HepG2 (cell line): ENCODE measurements at regions not wholly inside any gene's neighbourhood (a gene's known extent, or its start where the extent isn't known, plus 50 kb on each side); places are given as distances from the start of the nearest gene placed in this dataset.

Source experiments
- ATAC-seq: fragments of 200-7000 bp; cut with Tn5 transposase; 3 replicates; pipeline ENCODE4 v1.9.1; 2020; ENCODE audit warnings: mild to moderate bottlenecking, moderate library complexity
- BruUV-seq: library from RNA; stranded (reverse); fragments of 400-500 nt; replicated peaks from 2 replicates; lab custom pipeline; 2021; lab: Mats Ljungman, UMichigan
- CTCF ChIA-PET: fragments of 300-600 bp; formaldehyde crosslinking; extraction: SDS; loops from one replicate; lab custom pipeline; 2021; ENCODE audit warnings: low total read pairs, inconsistent platforms, low intra/inter-chr PET ratio; lab: Yijun Ruan, JAX
- POLR2A ChIA-PET: fragments of 350-600 bp; sonication (Branson Sonifier 250); formaldehyde crosslinking; loops from one replicate; lab custom pipeline; 2020; ENCODE audit warnings: antibody characterized with exemption, inconsistent platforms; lab: Yijun Ruan, JAX
- DNase-seq: peaks from one replicate; pipeline ENCODE4 v3.0.0-alpha.2; 2015; ENCODE audit warnings: low spot score
- FAIRE-seq: peaks from 3 replicates; lab custom pipeline; 2011; peaks lifted over from hg19 to GRCh38; lab: Jason Lieb, UNC
- H2AFZ ChIP-seq: one replicate; pipeline ENCODE4 v1.6.1; 2011; ENCODE audit warnings: low read length, inconsistent platforms
- H3K27ac ChIP-seq: fragments of 300-600 bp; 3 replicates; pipeline ENCODE4 v1.8.0; 2011; ENCODE audit warnings: mixed run types, mild to moderate bottlenecking, mixed read lengths, low read length, inconsistent platforms; ENCODE audit not compliant: insufficient read depth; ENCODE audit errors: extremely low read length
- H3K27me3 ChIP-seq, 2 experiments: fragments of 200-600 bp in 1 of 2; 2 replicates in 1 of 2; 3 replicates in 1 of 2; pipeline versions ENCODE4 v1.6.0 to v1.8.0; 2011; ENCODE audit warnings: low read length in 2 of 2, mild to moderate bottlenecking in 2 of 2, moderate library complexity in 2 of 2, inconsistent platforms in 1 of 2; ENCODE audit not compliant: insufficient read depth in 2 of 2, control insufficient read depth in 1 of 2
- H3K36me3 ChIP-seq, 2 experiments: fragments of 200-600 bp in 1 of 2; replicated peaks in 1 of 2; 2 replicates in 1 of 2; 3 replicates in 1 of 2; pipeline versions ENCODE4 v1.5.1 to v1.8.0; 2011; ENCODE audit warnings: low read length in 2 of 2, inconsistent platforms in 1 of 2; ENCODE audit not compliant: insufficient read depth in 2 of 2, control insufficient read depth in 1 of 2
- H3K4me1 ChIP-seq: 2 replicates; pipeline ENCODE4 v1.5.1; 2012; ENCODE audit warnings: low read length, inconsistent platforms; ENCODE audit not compliant: insufficient read depth
- H3K4me2 ChIP-seq: 2 replicates; pipeline ENCODE4 v1.6.0; 2011; ENCODE audit warnings: low read depth, low read length, inconsistent platforms
- H3K4me3 ChIP-seq, 3 experiments: fragments of 200-600 bp in 1 of 3; sonication (generic), shearing (Covaris generic) in 1 of 3; replicated peaks in 1 of 3; 2 replicates each; pipeline ENCODE4 v1.5.1; 2011 to 2016; ENCODE audit warnings: low read length in 3 of 3, inconsistent platforms in 2 of 3, low read depth in 2 of 3, mild to moderate bottlenecking in 2 of 3, control low read depth in 1 of 3, mixed read lengths in 1 of 3; ENCODE audit not compliant: insufficient read depth in 1 of 3
- H3K79me2 ChIP-seq: one replicate; pipeline ENCODE4 v1.6.1; 2011; ENCODE audit warnings: low read length, inconsistent platforms; ENCODE audit not compliant: insufficient read depth
- H3K9ac ChIP-seq: 2 replicates; pipeline ENCODE4 v1.6.0; 2011; ENCODE audit warnings: mild to moderate bottlenecking, low read depth, low read length, inconsistent platforms; ENCODE audit not compliant: insufficient read depth
- H3K9me3 ChIP-seq: 2 replicates; pipeline ENCODE4 v1.5.1; 2012; ENCODE audit warnings: mild to moderate bottlenecking, low read length
- H4K20me1 ChIP-seq: 2 replicates; pipeline ENCODE4 v1.6.0; 2011; ENCODE audit warnings: inconsistent platforms, mild to moderate bottlenecking, low read length, moderate library complexity; ENCODE audit not compliant: insufficient read depth
- ASH2L ChIP-seq: fragments of 300-600, 200-600 bp; sonication (generic); IDR thresholded peaks from 2 replicates; pipeline ENCODE4 v1.7.0; 2017; ENCODE audit warnings: low read depth, mild to moderate bottlenecking, moderate library complexity, mixed read lengths, low read length; ENCODE audit not compliant: insufficient read length
- CREB1 ChIP-seq, 2 experiments: fragments of 450-650 bp in 1 of 2; IDR thresholded peaks; 2 replicates each; pipeline ENCODE4 v1.6.1; 2016 to 2017; ENCODE audit warnings: control low read depth in 1 of 2, mild to moderate bottlenecking in 1 of 2, missing compliant biosample characterization in 1 of 2, missing genetic modification characterization in 1 of 2
- FOSL1 ChIP-seq: sonication (generic); formaldehyde crosslinking; IDR thresholded peaks from 2 replicates; pipeline ENCODE4 v1.9.0; 2021; ENCODE audit warnings: missing genetic modification reagents, borderline replicate concordance
- KLF13 ChIP-seq: sonication (generic); formaldehyde crosslinking; IDR thresholded peaks from 2 replicates; pipeline ENCODE4 v1.4.0; 2020; ENCODE audit warnings: mild to moderate bottlenecking, missing genetic modification reagents
- KMT2B ChIP-seq: IDR thresholded peaks from 2 replicates; pipeline ENCODE4 v1.6.1; 2016; ENCODE audit warnings: missing genetic modification reagents, missing compliant biosample characterization
- NFIC ChIP-seq: IDR thresholded peaks from 2 replicates; pipeline ENCODE4 v1.6.1; 2012; ENCODE audit warnings: mild to moderate bottlenecking, low read length, inconsistent platforms
- RFX3 ChIP-seq: IDR thresholded peaks from 2 replicates; pipeline ENCODE4 v1.6.1; 2016; ENCODE audit warnings: missing biosample characterization, missing genetic modification reagents
- ZBTB34 ChIP-seq: sonication (generic); formaldehyde crosslinking; IDR thresholded peaks from 2 replicates; pipeline ENCODE4 v1.8.0; 2022; ENCODE audit warnings: mild to moderate bottlenecking, missing genetic modification reagents
- ZFP37 ChIP-seq: sonication (generic); formaldehyde crosslinking; IDR thresholded peaks from 2 replicates; pipeline ENCODE4 v1.4.0; 2020; ENCODE audit warnings: missing genetic modification reagents, borderline replicate concordance
- ZNF180 ChIP-seq: sonication (generic); formaldehyde crosslinking; IDR thresholded peaks from 2 replicates; pipeline ENCODE4 v1.4.0; 2020; ENCODE audit warnings: low read depth, missing genetic modification reagents, borderline replicate concordance
- ZNF501 ChIP-seq: sonication (generic); formaldehyde crosslinking; IDR thresholded peaks from 2 replicates; pipeline ENCODE4 v1.5.1; 2020; ENCODE audit warnings: mild to moderate bottlenecking, moderate library complexity, missing genetic modification reagents
- ZNF512 ChIP-seq: sonication (generic); formaldehyde crosslinking; IDR thresholded peaks from 2 replicates; pipeline ENCODE4 v1.4.0; 2020; ENCODE audit warnings: mild to moderate bottlenecking, missing genetic modification reagents
- ZNF639 ChIP-seq: conservative IDR thresholded peaks from 2 replicates; pipeline ENCODE4 v1.6.1; 2018; ENCODE audit warnings: missing genetic modification reagents
- ZNF850 ChIP-seq: sonication (generic); formaldehyde crosslinking; conservative IDR thresholded peaks from 2 replicates; pipeline ENCODE4 v1.9.0; 2021; ENCODE audit warnings: mild to moderate bottlenecking, missing genetic modification reagents
- ZSCAN9 ChIP-seq: IDR thresholded peaks from 2 replicates; pipeline ENCODE4 v1.6.1; 2016; ENCODE audit warnings: borderline replicate concordance
- in situ Hi-C: cut with HindIII; loops from 2 replicates; pipeline ENCODE4 v1.10.0; 2017; ENCODE audit warnings: low pct_unique_long_range_greater_than_20kb; ENCODE audit not compliant: extremely low pct_ligation_motif_present
- intact Hi-C: fragments of 100-400 bp; cut with micrococcal nuclease; formaldehyde crosslinking; loops from one replicate; pipeline ENCODE4 v1.10.0; 2022; ENCODE audit not compliant: unreplicated experiment
- TF ChIP-seq, protein P1 (sequence below): sonication (generic); formaldehyde crosslinking; IDR thresholded peaks from 2 replicates; pipeline ENCODE4 v1.9.0; 2021; ENCODE audit warnings: missing genetic modification reagents, borderline replicate concordance

GRCh38 chr2:16554060-16554583 is 111.5 kb downstream of the CYRIA start:
- DNase-seq (no peak), FAIRE-seq (no peak), ATAC-seq (no peak)
- POLR2A ChIA-PET = no interaction called here
- no peak overlapping the region for H3K27ac ChIP-seq
- no peaks in the 10 kb centered on the region for H4K20me1 ChIP-seq
- H3K27me3 ChIP-seq = no peaks in the 10 kb centered on the region
- no peak overlapping the region for H3K9ac ChIP-seq
- BruUV-seq = no TSS peak
- H3K4me1 ChIP-seq = no peaks in the 10 kb centered on the region
- TF ChIP-seq ZBTB34 (CRISPR knock-in tag) (no peak), NFIC (no peak), ZNF639 (CRISPR knock-in tag) (no peak), ZNF501 (CRISPR knock-in tag) (no peak), ZFP37 (CRISPR knock-in tag) (no peak), ASH2L (no peak), KMT2B (CRISPR knock-in tag) (no peak), ZNF180 (CRISPR knock-in tag) (no peak), RFX3 (CRISPR knock-in tag) (no peak), ZNF512 (CRISPR knock-in tag) (no peak), ZSCAN9 (CRISPR knock-in tag) (no peak), KLF13 (CRISPR knock-in tag) (no peak), FOSL1 (CRISPR knock-in tag) (no peak), ZNF850 (CRISPR knock-in tag) (no peak), CREB1 (IDR thresholded peaks at IDR 0.05) (no peak), CREB1 (CRISPR knock-in tag; IDR thresholded peaks at IDR 0.05) (no peak)
- TF ChIP-seq, protein P1, sequence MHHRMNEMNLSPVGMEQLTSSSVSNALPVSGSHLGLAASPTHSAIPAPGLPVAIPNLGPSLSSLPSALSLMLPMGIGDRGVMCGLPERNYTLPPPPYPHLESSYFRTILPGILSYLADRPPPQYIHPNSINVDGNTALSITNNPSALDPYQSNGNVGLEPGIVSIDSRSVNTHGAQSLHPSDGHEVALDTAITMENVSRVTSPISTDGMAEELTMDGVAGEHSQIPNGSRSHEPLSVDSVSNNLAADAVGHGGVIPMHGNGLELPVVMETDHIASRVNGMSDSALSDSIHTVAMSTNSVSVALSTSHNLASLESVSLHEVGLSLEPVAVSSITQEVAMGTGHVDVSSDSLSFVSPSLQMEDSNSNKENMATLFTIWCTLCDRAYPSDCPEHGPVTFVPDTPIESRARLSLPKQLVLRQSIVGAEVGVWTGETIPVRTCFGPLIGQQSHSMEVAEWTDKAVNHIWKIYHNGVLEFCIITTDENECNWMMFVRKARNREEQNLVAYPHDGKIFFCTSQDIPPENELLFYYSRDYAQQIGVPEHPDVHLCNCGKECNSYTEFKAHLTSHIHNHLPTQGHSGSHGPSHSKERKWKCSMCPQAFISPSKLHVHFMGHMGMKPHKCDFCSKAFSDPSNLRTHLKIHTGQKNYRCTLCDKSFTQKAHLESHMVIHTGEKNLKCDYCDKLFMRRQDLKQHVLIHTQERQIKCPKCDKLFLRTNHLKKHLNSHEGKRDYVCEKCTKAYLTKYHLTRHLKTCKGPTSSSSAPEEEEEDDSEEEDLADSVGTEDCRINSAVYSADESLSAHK = no peak
- CTCF ChIA-PET = interaction anchor here (1.8 to 3.4 kb wide), 2 partner anchors 55 to 203 kb away, joined by 11 to 65 read pairs; no protein-coding TSS in a partner anchor
- in situ Hi-C loops (loop anchor here (5.0 kb wide), 1 partner anchor 53 kb away; no protein-coding TSS in a partner anchor), intact Hi-C loops (no loop called here)
- no peak overlapping the region for H2AFZ ChIP-seq
- no peaks in the 10 kb centered on the region for H3K36me3 ChIP-seq
- H3K9me3 ChIP-seq = no peaks in the 10 kb centered on the region
- H3K4me3 ChIP-seq = no peak overlapping the region
- H3K79me2 ChIP-seq = no peaks in the 10 kb centered on the region
- H3K4me2 ChIP-seq = no peak overlapping the region
